Caco-2 (cell line): ENCODE measurements at regions not wholly inside any gene's neighbourhood (a gene's known extent, or its start where the extent isn't known, plus 50 kb on each side); places are given as distances from the start of the nearest gene placed in this dataset.

ENCODE experiments used
- BruUV-seq: library from RNA; stranded (reverse); fragments of 400-500 nt; replicated peaks from 2 replicates; lab custom pipeline; 2021; lab: Mats Ljungman, UMichigan
- CTCF ChIA-PET: fragments of 300-600 bp; sonication (Branson Sonifier 250); formaldehyde crosslinking; loops from one replicate; lab custom pipeline; 2022; ENCODE audit warnings: antibody characterized with exemption; lab: Charles Lee
- POLR2A ChIA-PET: fragments of 300-600 bp; sonication (Branson Sonifier 250); formaldehyde crosslinking; loops from one replicate; lab custom pipeline; 2022; ENCODE audit warnings: antibody characterized with exemption; lab: Charles Lee
- DNase-seq, 2 experiments: peaks; one replicate each; pipeline versions ENCODE4 v3.0.0 to v3.0.0-alpha.2; 2020 to 2022
- H3K27me3 ChIP-seq: replicated peaks from 2 replicates; pipeline ENCODE4 v1.6.0; 2011; ENCODE audit warnings: low read length; ENCODE audit not compliant: control insufficient read depth, insufficient read depth
- H3K36me3 ChIP-seq: 2 replicates; pipeline ENCODE4 v1.5.1; 2011; ENCODE audit warnings: low read length; ENCODE audit not compliant: control insufficient read depth, insufficient read depth
- H3K4me1 ChIP-seq: fragments of 250-450 bp; sonication (Bioruptor Pico); 2 replicates; pipeline ENCODE4 v1.5.1; 2020; ENCODE audit warnings: mild to moderate bottlenecking
- H3K4me3 ChIP-seq: 2 replicates; pipeline ENCODE4 v1.5.1; 2011; ENCODE audit warnings: low read depth, mild to moderate bottlenecking, control low read depth, low read length
- H3K9me3 ChIP-seq: fragments of 250-450 bp; sonication (Bioruptor Pico); 2 replicates; pipeline ENCODE4 v1.5.1; 2020; ENCODE audit warnings: mild to moderate bottlenecking, moderate library complexity
- H3K27ac Mint-ChIP-seq: one replicate; pipeline ENCODE4 v1.8.0; 2022; ENCODE audit warnings: mixed read lengths; ENCODE audit not compliant: unreplicated experiment
- H3K27me3 Mint-ChIP-seq: one replicate; pipeline ENCODE4 v1.8.0; 2022; ENCODE audit warnings: mixed read lengths; ENCODE audit not compliant: insufficient read depth, unreplicated experiment
- H3K36me3 Mint-ChIP-seq: one replicate; pipeline ENCODE4 v1.8.0; 2022; ENCODE audit warnings: mild to moderate bottlenecking, mixed read lengths; ENCODE audit not compliant: insufficient read depth, unreplicated experiment
- H3K4me1 Mint-ChIP-seq: one replicate; pipeline ENCODE4 v1.8.0; 2022; ENCODE audit warnings: low read depth, mixed read lengths; ENCODE audit not compliant: unreplicated experiment
- H3K4me3 Mint-ChIP-seq: one replicate; pipeline ENCODE4 v1.8.0; 2022; ENCODE audit warnings: mild to moderate bottlenecking, moderate library complexity, mixed read lengths; ENCODE audit not compliant: unreplicated experiment
- H3K9me3 Mint-ChIP-seq: one replicate; pipeline ENCODE4 v1.8.0; 2022; ENCODE audit warnings: mixed read lengths; ENCODE audit not compliant: unreplicated experiment
- intact Hi-C: fragments of 100-400 bp; cut with micrococcal nuclease; formaldehyde crosslinking; loops from one replicate; pipeline ENCODE4 v1.10.0; 2022; ENCODE audit not compliant: unreplicated experiment
- TF ChIP-seq, protein P1 (sequence below), 2 experiments: fragments of 200-600 bp in 1 of 2; IDR thresholded peaks; 1 replicate in 1 of 2; 2 replicates in 1 of 2; pipeline versions ENCODE4 v1.5.1 to v1.8.0; 2011 to 2022; ENCODE audit warnings: antibody characterized with exemption in 1 of 2, control low read depth in 1 of 2, inconsistent platforms in 1 of 2, low read depth in 1 of 2, low read length in 1 of 2, mild to moderate bottlenecking in 1 of 2, moderate library complexity in 1 of 2; ENCODE audit not compliant: insufficient read depth in 1 of 2, severe bottlenecking in 1 of 2, unreplicated experiment in 1 of 2

DNA sequence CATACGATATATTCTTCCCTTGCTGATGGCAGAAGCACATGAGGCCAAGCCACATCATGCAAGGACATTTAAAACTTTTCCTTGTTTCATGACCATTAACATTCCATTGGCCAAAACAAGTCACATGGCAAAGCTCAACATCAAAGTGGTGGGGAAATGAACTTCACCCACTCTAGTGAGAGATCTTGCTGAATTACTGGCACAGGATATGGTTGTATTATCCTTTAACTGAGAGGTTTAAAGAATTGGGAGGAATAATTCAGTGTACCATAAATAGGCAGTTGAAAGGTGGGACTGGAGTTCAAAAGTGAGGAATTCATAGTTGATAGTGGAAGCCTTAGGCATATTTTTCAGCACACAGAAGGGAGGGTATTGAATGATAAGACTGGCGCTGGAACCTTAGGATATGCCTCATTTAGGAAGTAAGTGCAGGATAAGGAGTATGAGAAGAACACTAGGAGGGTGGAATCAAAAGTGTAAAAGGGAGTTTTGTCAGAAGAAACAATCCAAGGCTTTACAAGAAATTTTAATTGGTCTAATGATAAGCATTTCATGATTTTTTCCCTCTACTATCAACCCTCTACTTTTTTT is 398.8 kb downstream of the C12orf75 start:
- no peaks in the 10 kb centered on the region for H3K27me3 ChIP-seq
- intact Hi-C loops = no loop called here
- Mint-ChIP-seq H3K27ac (no peak overlapping the region), H3K36me3 (no peaks in the 10 kb centered on the region), H3K4me3 (no peak overlapping the region), H3K4me1 (no peaks in the 10 kb centered on the region), H3K27me3 (peaks cover 3% of the 10 kb centered on the region), H3K9me3 (peaks cover 10% of the 10 kb centered on the region)
- TF ChIP-seq, protein P1, sequence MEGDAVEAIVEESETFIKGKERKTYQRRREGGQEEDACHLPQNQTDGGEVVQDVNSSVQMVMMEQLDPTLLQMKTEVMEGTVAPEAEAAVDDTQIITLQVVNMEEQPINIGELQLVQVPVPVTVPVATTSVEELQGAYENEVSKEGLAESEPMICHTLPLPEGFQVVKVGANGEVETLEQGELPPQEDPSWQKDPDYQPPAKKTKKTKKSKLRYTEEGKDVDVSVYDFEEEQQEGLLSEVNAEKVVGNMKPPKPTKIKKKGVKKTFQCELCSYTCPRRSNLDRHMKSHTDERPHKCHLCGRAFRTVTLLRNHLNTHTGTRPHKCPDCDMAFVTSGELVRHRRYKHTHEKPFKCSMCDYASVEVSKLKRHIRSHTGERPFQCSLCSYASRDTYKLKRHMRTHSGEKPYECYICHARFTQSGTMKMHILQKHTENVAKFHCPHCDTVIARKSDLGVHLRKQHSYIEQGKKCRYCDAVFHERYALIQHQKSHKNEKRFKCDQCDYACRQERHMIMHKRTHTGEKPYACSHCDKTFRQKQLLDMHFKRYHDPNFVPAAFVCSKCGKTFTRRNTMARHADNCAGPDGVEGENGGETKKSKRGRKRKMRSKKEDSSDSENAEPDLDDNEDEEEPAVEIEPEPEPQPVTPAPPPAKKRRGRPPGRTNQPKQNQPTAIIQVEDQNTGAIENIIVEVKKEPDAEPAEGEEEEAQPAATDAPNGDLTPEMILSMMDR (IDR thresholded peaks at IDR 0.05; ENCODE audit: insufficient read depth in 1 of 2, low read depth in 1 of 2, low read length in 1 of 2, severe bottlenecking in 1 of 2, unreplicated experiment in 1 of 2) = no peak
- DNase-seq = no peak
- no TSS peak for BruUV-seq
- H3K4me1 ChIP-seq = no peaks in the 10 kb centered on the region
- no peaks in the 10 kb centered on the region for H3K36me3 ChIP-seq
- no peak overlapping the region for H3K4me3 ChIP-seq
- ChIA-PET CTCF (no interaction called here), POLR2A (no interaction called here)
- no peaks in the 10 kb centered on the region for H3K9me3 ChIP-seq

DNA sequence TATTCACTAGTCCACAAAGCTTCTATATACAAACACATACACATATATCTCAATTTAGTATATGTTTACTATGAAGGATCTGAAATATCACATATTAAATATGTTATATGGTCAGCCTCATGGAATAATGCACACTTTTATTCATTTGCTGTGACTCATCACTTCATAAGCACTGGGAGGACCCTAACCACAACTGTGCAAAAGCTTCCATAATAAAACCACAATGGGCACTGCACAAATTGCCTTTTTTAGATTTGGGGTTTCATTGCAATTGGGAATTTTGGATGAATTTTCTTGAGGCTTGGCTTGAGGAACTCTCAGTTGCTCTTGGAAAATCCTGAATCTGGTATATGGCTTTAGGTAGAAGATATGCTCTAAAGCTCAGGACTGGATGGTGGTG is 399.4 kb downstream of the C12orf75 start:
- H3K4me3 Mint-ChIP-seq = no peak overlapping the region
- no TSS peak for BruUV-seq
- H3K4me1 ChIP-seq = no peaks in the 10 kb centered on the region
- DNase-seq = no peak
- no peak overlapping the region for H3K4me3 ChIP-seq
- H3K36me3 Mint-ChIP-seq = no peaks in the 10 kb centered on the region
- H3K36me3 ChIP-seq = no peaks in the 10 kb centered on the region
- ChIA-PET CTCF (no interaction called here), POLR2A (no interaction called here)
- peaks cover 10% of the 10 kb centered on the region for H3K9me3 Mint-ChIP-seq
- intact Hi-C loops = no loop called here
- peaks cover 3% of the 10 kb centered on the region for H3K27me3 Mint-ChIP-seq
- no peaks in the 10 kb centered on the region for H3K9me3 ChIP-seq
- no peak overlapping the region for H3K27ac Mint-ChIP-seq
- no peaks in the 10 kb centered on the region for H3K27me3 ChIP-seq
- H3K4me1 Mint-ChIP-seq = no peaks in the 10 kb centered on the region
- TF ChIP-seq, protein P1 (IDR thresholded peaks at IDR 0.05; ENCODE audit: insufficient read depth in 1 of 2, low read depth in 1 of 2, low read length in 1 of 2, severe bottlenecking in 1 of 2, unreplicated experiment in 1 of 2) = no peak

DNA sequence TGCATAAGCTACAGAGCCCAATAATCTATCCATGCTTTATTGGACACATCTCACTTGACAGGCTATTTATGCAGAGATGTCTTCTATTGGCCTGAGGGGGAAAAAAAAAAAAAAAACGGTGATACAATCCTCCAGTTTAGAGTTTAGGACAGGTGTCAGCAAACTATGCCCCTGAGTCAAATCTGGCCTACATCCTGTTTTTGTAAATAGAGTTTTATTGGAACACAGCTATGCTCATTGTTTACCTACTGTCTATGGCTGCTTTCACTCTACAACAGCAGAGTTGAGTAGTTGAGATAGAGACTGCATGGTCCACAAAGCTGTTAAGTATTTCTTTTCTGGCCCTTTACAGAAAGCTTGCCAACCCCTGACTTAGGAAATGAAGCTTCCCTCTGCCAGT is 403.1 kb downstream of the C12orf75 start:
- Histone ChIP-seq H3K4me1 (no peaks in the 10 kb centered on the region), H3K36me3 (no peaks in the 10 kb centered on the region), H3K9me3 (no peaks in the 10 kb centered on the region), H3K4me3 (no peak overlapping the region), H3K27me3 (no peaks in the 10 kb centered on the region)
- no peak overlapping the region for H3K4me3 Mint-ChIP-seq
- no peaks in the 10 kb centered on the region for H3K4me1 Mint-ChIP-seq
- CTCF ChIA-PET = no interaction called here
- peaks cover 3% of the 10 kb centered on the region for H3K27me3 Mint-ChIP-seq
- H3K36me3 Mint-ChIP-seq = no peaks in the 10 kb centered on the region
- POLR2A ChIA-PET = no interaction called here
- DNase-seq = no peak
- TF ChIP-seq, protein P1 (IDR thresholded peaks at IDR 0.05; ENCODE audit: insufficient read depth in 1 of 2, low read depth in 1 of 2, low read length in 1 of 2, severe bottlenecking in 1 of 2, unreplicated experiment in 1 of 2) = no peak
- no peak overlapping the region for H3K27ac Mint-ChIP-seq
- intact Hi-C loops = no loop called here
- H3K9me3 Mint-ChIP-seq = peaks cover 10% of the 10 kb centered on the region
- no TSS peak for BruUV-seq
